B cell (primary cell): ENCODE measurements at regions not wholly inside any gene's neighbourhood (a gene's known extent, or its start where the extent isn't known, plus 50 kb on each side); places are given as distances from the start of the nearest gene placed in this dataset.
"Not testable (repeated sequence)": the region's sequence is repeated elsewhere in the genome, so short reads cannot be mapped to it uniquely, and the experiment has no call there.

Source experiments
- ATAC-seq: fragments of 200-7000 bp; cut with Tn5 transposase; one replicate; pipeline ENCODE4 v1.10.0; 2021; ENCODE audit warnings: low read depth, mild to moderate bottlenecking, moderate number of reproducible peaks, moderate library complexity
- CTCF ChIA-PET: fragments of 350-600 bp; sonication (Branson Sonifier 250); formaldehyde crosslinking; loops from one replicate; lab custom pipeline; 2021; ENCODE audit warnings: antibody characterized with exemption, inconsistent platforms; lab: Charles Lee
- POLR2A ChIA-PET: fragments of 350-600 bp; sonication (Branson Sonifier 250); formaldehyde crosslinking; loops from one replicate; lab custom pipeline; 2021; ENCODE audit warnings: antibody characterized with exemption; lab: Charles Lee
- DNase-seq: peaks from one replicate; pipeline ENCODE4 v3.0.0; 2013
- H2AFZ ChIP-seq: 2 replicates; pipeline ENCODE4 v1.6.1; 2012; ENCODE audit warnings: mild to moderate bottlenecking, low read depth, low read length; ENCODE audit not compliant: insufficient read depth, poor library complexity, severe bottlenecking
- H3K27ac ChIP-seq, 2 donors: 1 replicate in 1 of 2; 2 replicates in 1 of 2; pipeline ENCODE4 v1.5.1; 2012 to 2013; ENCODE audit warnings: low read length in 2 of 2, mild to moderate bottlenecking in 2 of 2, moderate library complexity in 1 of 2
- H3K27me3 ChIP-seq, 4 experiments: fragments of 200-600 bp in 1 of 4; sonication (generic) in 1 of 4; replicated peaks in 1 of 4; 1 replicate in 2 of 4; 2 replicates in 2 of 4; pipeline versions ENCODE4 v1.6.1 to v1.7.0; 2013 to 2016; ENCODE audit warnings: low read length in 3 of 4, mild to moderate bottlenecking in 2 of 4, mixed read lengths in 1 of 4, moderate library complexity in 1 of 4; ENCODE audit not compliant: insufficient read depth in 4 of 4, control insufficient read depth in 3 of 4; ENCODE audit errors: control extremely low read depth in 1 of 4
- H3K36me3 ChIP-seq, 2 experiments: replicated peaks in 1 of 2; 1 replicate in 1 of 2; 2 replicates in 1 of 2; pipeline versions ENCODE4 v1.6.1 to v1.7.1; 2013; ENCODE audit warnings: low read length in 1 of 2; ENCODE audit not compliant: insufficient read depth in 2 of 2, control insufficient read depth in 1 of 2; ENCODE audit errors: control extremely low read depth in 1 of 2, extremely low read depth in 1 of 2
- H3K4me1 ChIP-seq, 2 donors: fragments of 200-600 bp in 1 of 2; sonication (generic) in 1 of 2; 1 replicate in 1 of 2; 2 replicates in 1 of 2; pipeline versions ENCODE4 v1.5.1 to v1.6.1; 2013 to 2017; ENCODE audit warnings: low read length in 2 of 2; ENCODE audit not compliant: control insufficient read depth in 2 of 2, insufficient read depth in 2 of 2
- H3K4me2 ChIP-seq: replicated peaks from 2 replicates; pipeline ENCODE3; 2012; ENCODE audit warnings: mild to moderate bottlenecking, low read depth, low read length; ENCODE audit not compliant: poor library complexity, severe bottlenecking
- H3K4me3 ChIP-seq, 5 experiments: fragments of 200-600 bp in 1 of 5; sonication (generic) in 1 of 5; 1 replicate in 3 of 5; 2 replicates in 2 of 5; pipeline versions ENCODE4 v1.5.1 to v1.7.0; 2011 to 2016; ENCODE audit warnings: low read length in 4 of 5, mild to moderate bottlenecking in 4 of 5, low read depth in 2 of 5, control low read depth in 1 of 5, moderate library complexity in 1 of 5; ENCODE audit not compliant: insufficient read depth in 1 of 5; ENCODE audit errors: control extremely low read depth in 1 of 5, extremely low read depth in 1 of 5
- H3K79me2 ChIP-seq: fragments of 200-600 bp; sonication (generic); one replicate; pipeline ENCODE4 v1.6.0; 2016; ENCODE audit warnings: low read length; ENCODE audit not compliant: control insufficient read depth, insufficient read depth
- H3K9ac ChIP-seq: fragments of 200-600 bp; sonication (generic); 2 replicates; pipeline ENCODE4 v1.6.1; 2017; ENCODE audit warnings: mild to moderate bottlenecking, low read length, moderate library complexity
- H3K9me3 ChIP-seq, 3 donors: one replicate each; pipeline versions ENCODE4 v1.6.1 to v1.7.1; 2013; ENCODE audit warnings: low read length in 2 of 3; ENCODE audit not compliant: control insufficient read depth in 2 of 3, insufficient read depth in 1 of 3; ENCODE audit errors: control extremely low read depth in 1 of 3
- H4K20me1 ChIP-seq: 2 replicates; pipeline ENCODE4 v1.6.0; 2012; ENCODE audit warnings: mild to moderate bottlenecking, low read length; ENCODE audit not compliant: insufficient read depth, control insufficient read depth, poor library complexity, severe bottlenecking
- H3K27ac Mint-ChIP-seq: one replicate; pipeline ENCODE4 v1.8.0; 2021; ENCODE audit warnings: mixed read lengths
- H3K27me3 Mint-ChIP-seq: one replicate; pipeline ENCODE4 v1.8.0; 2021; ENCODE audit warnings: mixed read lengths
- H3K4me1 Mint-ChIP-seq: one replicate; pipeline ENCODE4 v1.8.0; 2021; ENCODE audit warnings: mixed read lengths
- H3K4me3 Mint-ChIP-seq: one replicate; pipeline ENCODE4 v1.8.0; 2021; ENCODE audit warnings: mixed read lengths
- H3K9me3 Mint-ChIP-seq: one replicate; pipeline ENCODE4 v1.8.0; 2022; ENCODE audit warnings: mixed read lengths; ENCODE audit not compliant: insufficient read depth
- CTCF ChIP-seq: fragments of 200-600 bp; IDR thresholded peaks from one replicate; pipeline ENCODE4 v1.8.0; 2022; ENCODE audit warnings: antibody characterized with exemption, mild to moderate bottlenecking
- EZH2 ChIP-seq: IDR thresholded peaks from 2 replicates; pipeline ENCODE4 v1.6.1; 2012; ENCODE audit warnings: borderline replicate concordance, low read depth, mild to moderate bottlenecking, moderate library complexity, low read length; ENCODE audit not compliant: insufficient read depth, poor library complexity, severe bottlenecking
- WGBS: methylation state at CpG from one replicate; pipeline ENCODE4 v1.1.5; 2013; ENCODE audit warnings: missing lambda C conversion rate; ENCODE audit not compliant: insufficient coverage; 5-methylcytosine and 5-hydroxymethylcytosine counted together
- intact Hi-C: fragments of 100-400 bp; cut with micrococcal nuclease; formaldehyde crosslinking; loops from one replicate; pipeline ENCODE4 v1.10.0; 2022

GRCh38 chr13:18921063-18921462 lies 260.6 kb downstream of the TUBA3C start:
- POLR2A ChIA-PET, result no interaction called here
- intact Hi-C loops, result no loop called here
- no peak for DNase-seq
- Histone ChIP-seq H4K20me1 (no peaks in the 10 kb centered on the region), H2AFZ (no peak overlapping the region), H3K27ac (no peak overlapping the region), H3K4me2 (no peak overlapping the region), H3K9me3 (no peaks in the 10 kb centered on the region), H3K79me2 (no peaks in the 10 kb centered on the region), H3K4me1 (no peaks in the 10 kb centered on the region), H3K36me3 (no peaks in the 10 kb centered on the region), H3K4me3 (no peak overlapping the region), H3K27me3 (no peaks in the 10 kb centered on the region), H3K9ac (no peak overlapping the region)
- no peak for TF ChIP-seq CTCF
- TF ChIP-seq EZH2, result no peak
- CTCF ChIA-PET, result no interaction called here
- Mint-ChIP-seq H3K27ac (no peak overlapping the region), H3K4me1 (no peaks in the 10 kb centered on the region), H3K27me3 (no peaks in the 10 kb centered on the region), H3K4me3 (no peak overlapping the region), H3K9me3 (no peaks in the 10 kb centered on the region)
- 71% methylated on average over 4 of the region's 4 CpGs for WGBS
- no peak for ATAC-seq

- intact Hi-C loops, H3K27ac ChIP-seq, H3K27me3 Mint-ChIP-seq, H3K4me2 ChIP-seq, H3K4me1 ChIP-seq, H3K4me1 Mint-ChIP-seq, CTCF ChIA-PET, DNase-seq, H4K20me1 ChIP-seq, ATAC-seq, H3K79me2 ChIP-seq, H3K27me3 ChIP-seq, POLR2A ChIA-PET, H2AFZ ChIP-seq, H3K4me3 Mint-ChIP-seq, H3K4me3 ChIP-seq, H3K9ac ChIP-seq, H3K36me3 ChIP-seq, H3K27ac Mint-ChIP-seq: not testable (repeated sequence)
- peaks cover 13% of the 10 kb centered on the region for H3K9me3 Mint-ChIP-seq
- WGBS, result 69% methylated on average over 10 of the region's 12 CpGs
- peaks cover 0 to 27% (median 0%) of the 10 kb centered on the region in 3 donors for H3K9me3 ChIP-seq
Measured at GRCh38 chr13:18905096-18905495, 276.5 kb downstream of the TUBA3C start.

GRCh38 chr13:18895411-18895810 lies 286.2 kb downstream of the TUBA3C start:
- H3K4me1 ChIP-seq, H2AFZ ChIP-seq, H3K27me3 Mint-ChIP-seq, H3K27me3 ChIP-seq, H3K4me1 Mint-ChIP-seq, H3K4me3 ChIP-seq, H4K20me1 ChIP-seq, H3K9ac ChIP-seq, H3K79me2 ChIP-seq, H3K4me2 ChIP-seq, H3K9me3 Mint-ChIP-seq, H3K4me3 Mint-ChIP-seq, CTCF ChIA-PET, H3K27ac ChIP-seq, DNase-seq, POLR2A ChIA-PET, ATAC-seq, H3K27ac Mint-ChIP-seq, H3K36me3 ChIP-seq, intact Hi-C loops: not testable (repeated sequence)
- 81% methylated on average over 4 of the region's 13 CpGs for WGBS
- peaks cover 0 to 13% (median 0%) of the 10 kb centered on the region in 3 donors for H3K9me3 ChIP-seq
